A549 (cell line): ENCODE measurements at regions not wholly inside any gene's neighbourhood (a gene's known extent, or its start where the extent isn't known, plus 50 kb on each side); places are given as distances from the start of the nearest gene placed in this dataset.
"Not testable (repeated sequence)": the region's sequence is repeated elsewhere in the genome, so short reads cannot be mapped to it uniquely, and the experiment has no call there.

Experiments
- ATAC-seq, 2 experiments: fragments of 200-7000 bp in 1 of 2; fragments of >200 bp in 1 of 2; cut with Nextera tagmentation in 1 of 2; cut with Tn5 transposase in 1 of 2; 3 replicates each; pipeline versions ENCODE4 v1.8.0 to v1.9.1; 2018 to 2020; ENCODE audit warnings: mild to moderate bottlenecking in 1 of 2, moderate library complexity in 1 of 2
- CTCF ChIA-PET: fragments of 300-600 bp; sonication (Branson Sonifier 250); formaldehyde crosslinking; extraction: SDS; loops from one replicate; lab custom pipeline; 2021; ENCODE audit warnings: antibody characterized with exemption, inconsistent platforms; lab: Yijun Ruan, JAX
- POLR2A ChIA-PET: fragments of 350-600 bp; formaldehyde crosslinking; extraction: SDS; loops from one replicate; lab custom pipeline; 2021; ENCODE audit warnings: antibody characterized with exemption, inconsistent platforms; lab: Yijun Ruan, JAX
- DNase-seq, 2 experiments: peaks; one replicate each; pipeline versions ENCODE4 v3.0.0 to v3.0.0-alpha.2; 2011 to 2016; ENCODE audit warnings: low read depth in 1 of 2, low spot score in 1 of 2
- FAIRE-seq: peaks from 2 replicates; lab custom pipeline; 2011; peaks lifted over from hg19 to GRCh38; lab: Jason Lieb, UNC
- H3K27ac ChIP-seq, 2 experiments: fragments of >200 bp; sonication (Bioruptor Twin); formaldehyde crosslinking; 3 replicates each; pipeline ENCODE4 v1.5.1; 2016 to 2017
- H3K4me1 ChIP-seq: fragments of >200 bp; sonication (Bioruptor Twin); formaldehyde crosslinking; 3 replicates; pipeline ENCODE4 v1.6.1; 2016
- H3K4me2 ChIP-seq: fragments of >200 bp; sonication (Bioruptor Twin); formaldehyde crosslinking; 3 replicates; pipeline ENCODE4 v1.6.1; 2016
- H3K4me3 ChIP-seq: fragments of >200 bp; sonication (Bioruptor Twin); formaldehyde crosslinking; 3 replicates; pipeline ENCODE4 v1.5.1; 2016
- H3K9me3 ChIP-seq: fragments of >200 bp; sonication (Bioruptor Twin); formaldehyde crosslinking; 3 replicates; pipeline ENCODE4 v1.6.1; 2016
- CHD2 ChIP-seq: fragments of 150-350 bp; IDR thresholded peaks from 2 replicates; pipeline ENCODE4 v1.6.1; 2014; ENCODE audit warnings: low read length; ENCODE audit not compliant: partially characterized antibody
- CHD4 ChIP-seq: fragments of 200-600 bp; sonication (generic); IDR thresholded peaks from 2 replicates; pipeline ENCODE4 v1.6.1; 2016; ENCODE audit warnings: antibody characterized with exemption, mild to moderate bottlenecking, borderline replicate concordance
- EHMT2 ChIP-seq: fragments of 200-600 bp; sonication (generic); IDR thresholded peaks from 2 replicates; pipeline ENCODE4 v1.6.1; 2016; ENCODE audit warnings: antibody characterized with exemption, low read depth, mild to moderate bottlenecking, moderate library complexity
- FOSB ChIP-seq: fragments of 250-450 bp; sonication (Bioruptor Pico); IDR thresholded peaks from 2 replicates; pipeline ENCODE4 v1.5.0; 2020; ENCODE audit warnings: mild to moderate bottlenecking, moderate library complexity
- FOXS1 ChIP-seq: fragments of 250-450 bp; sonication (Bioruptor Pico); IDR thresholded peaks from 2 replicates; pipeline ENCODE4 v1.5.0; 2020; ENCODE audit warnings: mild to moderate bottlenecking, moderate library complexity
- GATA3 ChIP-seq: IDR thresholded peaks from 2 replicates; pipeline ENCODE4 v1.6.1; 2012; ENCODE audit warnings: borderline replicate concordance
- HDAC2 ChIP-seq: fragments of 200-600 bp; sonication (generic); IDR thresholded peaks from 2 replicates; pipeline ENCODE4 v1.6.1; 2016
- HEYL ChIP-seq: fragments of 250-450 bp; sonication (Bioruptor Pico); IDR thresholded peaks from 2 replicates; pipeline ENCODE4 v1.8.0; 2021; ENCODE audit warnings: mild to moderate bottlenecking, moderate library complexity
- HOXA7 ChIP-seq: fragments of 250-450 bp; sonication (Bioruptor Pico); IDR thresholded peaks from 2 replicates; pipeline ENCODE4 v1.5.0; 2020; ENCODE audit warnings: mild to moderate bottlenecking, moderate library complexity
- HOXB13 ChIP-seq: fragments of 250-450 bp; sonication (Bioruptor Pico); IDR thresholded peaks from 2 replicates; pipeline ENCODE4 v1.5.0; 2020; ENCODE audit warnings: low read depth, mild to moderate bottlenecking, moderate library complexity
- MAFK ChIP-seq: fragments of 450-650 bp; IDR thresholded peaks from 2 replicates; pipeline ENCODE4 v1.6.1; 2014; ENCODE audit not compliant: partially characterized antibody
- MAZ ChIP-seq: fragments of 150-350 bp; IDR thresholded peaks from 2 replicates; pipeline ENCODE4 v1.6.1; 2014; ENCODE audit warnings: antibody characterized with exemption, low read depth, low read length, borderline replicate concordance
- NPAS2 ChIP-seq: fragments of 250-450 bp; sonication (Bioruptor Pico); IDR thresholded peaks from 2 replicates; pipeline ENCODE4 v1.8.0; 2022; ENCODE audit warnings: mild to moderate bottlenecking, moderate library complexity, borderline replicate concordance
- PHF8 ChIP-seq: fragments of 200-600 bp; sonication (generic); IDR thresholded peaks from 2 replicates; pipeline ENCODE4 v1.6.1; 2016; ENCODE audit warnings: low read depth, mild to moderate bottlenecking, antibody characterized with exemption, moderate library complexity, borderline replicate concordance
- POLR2A ChIP-seq: IDR thresholded peaks from 2 replicates; pipeline ENCODE4 v1.6.1; 2012; ENCODE audit warnings: mild to moderate bottlenecking, low read length
- RCOR1 ChIP-seq: fragments of 150-350 bp; IDR thresholded peaks from 2 replicates; pipeline ENCODE4 v1.6.1; 2014; ENCODE audit warnings: antibody characterized with exemption, low read length, low read depth
- SREBF2 ChIP-seq: fragments of 450-650 bp; IDR thresholded peaks from 2 replicates; pipeline ENCODE4 v1.6.1; 2014; ENCODE audit warnings: mild to moderate bottlenecking, moderate library complexity
- TP53 ChIP-seq: fragments of 250-450 bp; sonication (Bioruptor Pico); IDR thresholded peaks from 2 replicates; pipeline ENCODE4 v1.5.0; 2021; ENCODE audit warnings: mild to moderate bottlenecking, moderate library complexity
- ZSCAN20 ChIP-seq: fragments of 250-450 bp; sonication (Bioruptor Pico); IDR thresholded peaks from 2 replicates; pipeline ENCODE4 v1.8.0; 2022; ENCODE audit warnings: mild to moderate bottlenecking, moderate library complexity
- WGBS: methylation state at CpG from one replicate; pipeline ENCODE4 v1.1.6; 2017; ENCODE audit errors: missing lambda C conversion rate; 5-methylcytosine and 5-hydroxymethylcytosine counted together
- TF ChIP-seq, protein P1 (sequence below): fragments of >200 bp; sonication (Bioruptor Twin); formaldehyde crosslinking; IDR thresholded peaks from 2 replicates; pipeline ENCODE4 v1.6.1; 2016
- TF ChIP-seq, protein P2 (sequence below): fragments of 450-650 bp; IDR thresholded peaks from 2 replicates; pipeline ENCODE4 v1.6.1; 2014; ENCODE audit warnings: antibody characterized with exemption
- TF ChIP-seq, protein P3 (sequence below): fragments of 150-350 bp; IDR thresholded peaks from 2 replicates; pipeline ENCODE4 v1.6.1; 2014; ENCODE audit warnings: low read depth, mild to moderate bottlenecking, low read length
- TF ChIP-seq, protein P4 (sequence below): fragments of 200-600 bp; sonication (generic); IDR thresholded peaks from 2 replicates; pipeline ENCODE4 v1.6.1; 2016; ENCODE audit warnings: antibody characterized with exemption, mild to moderate bottlenecking, moderate library complexity

DNA sequence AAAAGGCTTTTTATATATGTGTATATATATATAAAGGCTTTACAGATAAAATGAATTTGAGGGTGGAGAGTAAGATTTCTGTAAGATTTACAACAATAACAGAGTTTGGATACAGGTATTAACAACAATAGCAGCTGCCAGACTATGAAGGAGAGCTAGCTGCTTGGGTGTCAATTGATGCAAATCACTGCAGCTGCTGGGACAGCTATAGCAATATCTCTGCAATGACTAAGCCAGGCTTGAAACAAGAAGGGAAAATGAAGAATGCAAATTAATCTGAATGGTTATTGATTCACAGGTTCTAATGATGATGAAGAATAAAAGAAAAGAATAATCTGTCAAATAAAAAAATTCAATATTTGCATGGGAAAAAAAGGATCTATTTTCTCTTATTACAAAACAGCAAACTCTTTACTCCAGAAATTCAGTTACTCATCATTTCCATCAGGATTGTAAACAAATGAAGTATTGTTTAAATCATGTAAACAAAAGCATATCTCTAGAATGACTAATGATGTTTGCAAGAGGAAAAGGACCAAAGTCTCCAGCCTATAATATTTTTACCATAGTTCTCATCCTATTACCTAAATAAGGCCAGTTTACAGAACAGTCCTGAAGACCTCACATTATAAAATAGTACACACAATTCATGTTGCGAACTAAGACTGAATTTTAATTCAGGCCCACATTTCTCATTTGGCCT, 219.0 kb downstream of the HTR1A start (continued):
- TF ChIP-seq FOXS1 (no peak), ZSCAN20 (CRISPR knock-in tag) (no peak), GATA3 (no peak), HOXA7 (CRISPR knock-in tag) (no peak)
- TF ChIP-seq, protein P1, sequence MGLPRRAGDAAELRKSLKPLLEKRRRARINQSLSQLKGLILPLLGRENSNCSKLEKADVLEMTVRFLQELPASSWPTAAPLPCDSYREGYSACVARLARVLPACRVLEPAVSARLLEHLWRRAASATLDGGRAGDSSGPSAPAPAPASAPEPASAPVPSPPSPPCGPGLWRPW: no peak
- TF ChIP-seq, all 56 proteins: peak for 0

DNA sequence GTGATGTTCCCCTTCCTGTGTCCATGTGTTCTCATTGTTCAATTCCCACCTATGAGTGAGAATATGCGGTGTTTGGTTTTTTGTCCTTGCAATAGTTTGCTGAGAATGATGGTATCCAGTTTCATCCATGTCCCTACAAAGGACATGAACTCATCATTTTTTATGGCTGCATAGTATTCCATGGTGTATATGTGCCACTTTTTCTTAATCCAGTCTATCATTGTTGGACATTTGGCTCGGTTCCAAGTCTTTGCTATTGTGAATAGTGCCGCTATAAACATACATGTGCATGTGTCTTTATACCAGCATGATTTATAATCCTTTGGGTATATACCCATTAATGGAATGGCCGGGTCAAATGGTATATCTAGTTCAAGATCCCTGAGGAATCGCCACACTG, 229.4 kb downstream of the HTR1A start:
- H3K9me3 ChIP-seq, ATAC-seq, DNase-seq, H3K27ac ChIP-seq, H3K4me2 ChIP-seq, H3K4me3 ChIP-seq, FAIRE-seq, CTCF ChIA-PET, POLR2A ChIA-PET, H3K4me1 ChIP-seq: not testable (repeated sequence)
- 19% methylated on average over 5 of the region's 5 CpGs for whole genome bisulfite sequencing

DNA sequence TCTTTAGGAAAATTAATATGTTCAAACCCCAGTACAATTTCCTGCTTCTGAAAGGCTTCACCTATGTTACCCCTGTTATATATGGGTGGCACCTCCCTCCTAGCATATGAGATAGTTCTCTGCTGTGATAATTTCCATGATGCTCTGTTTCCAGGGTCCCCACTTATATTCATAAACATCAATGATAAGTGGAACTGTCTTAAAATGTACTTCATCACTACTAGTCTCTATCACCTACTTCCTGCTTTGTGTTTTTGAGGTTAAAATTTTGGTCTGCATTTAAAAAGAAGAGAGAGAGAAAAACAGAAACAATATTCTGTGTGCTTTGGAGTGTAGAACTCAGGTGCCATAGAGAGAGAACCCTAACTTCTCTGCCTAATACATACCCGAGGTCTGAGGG, 234.7 kb downstream of the HTR1A start:
- CTCF ChIA-PET: no interaction called here
- Histone ChIP-seq H3K4me1 (no peaks in the 10 kb centered on the region), H3K9me3 (no peaks in the 10 kb centered on the region; the same call in 2 of the 3 replicates), H3K27ac (no peak overlapping the region), H3K4me3 (no peak overlapping the region), H3K4me2 (no peak overlapping the region)
- ATAC-seq: no peak
- WGBS: 3% methylated on average over 1 of the region's 1 CpG
- DNase-seq: no peak
- no peak for TF ChIP-seq CHD4
- no peak for TF ChIP-seq RCOR1
- TF ChIP-seq NPAS2: no peak
- no peak for TF ChIP-seq CHD2
- no peak for TF ChIP-seq SREBF2
- no peak for TF ChIP-seq EHMT2
- TF ChIP-seq, protein P2, sequence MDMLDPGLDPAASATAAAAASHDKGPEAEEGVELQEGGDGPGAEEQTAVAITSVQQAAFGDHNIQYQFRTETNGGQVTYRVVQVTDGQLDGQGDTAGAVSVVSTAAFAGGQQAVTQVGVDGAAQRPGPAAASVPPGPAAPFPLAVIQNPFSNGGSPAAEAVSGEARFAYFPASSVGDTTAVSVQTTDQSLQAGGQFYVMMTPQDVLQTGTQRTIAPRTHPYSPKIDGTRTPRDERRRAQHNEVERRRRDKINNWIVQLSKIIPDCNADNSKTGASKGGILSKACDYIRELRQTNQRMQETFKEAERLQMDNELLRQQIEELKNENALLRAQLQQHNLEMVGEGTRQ: no peak
- TF ChIP-seq PHF8: no peak
- TF ChIP-seq HDAC2: no peak
- no peak for TF ChIP-seq GATA3
- no peak for TF ChIP-seq HOXB13 (CRISPR knock-in tag)
- TF ChIP-seq FOSB (CRISPR knock-in tag): no peak
- no peak for TF ChIP-seq HEYL (CRISPR knock-in tag)
- no peak for TF ChIP-seq MAFK
- no peak for TF ChIP-seq POLR2A
- TF ChIP-seq, all 56 proteins: peak for 0
- POLR2A ChIA-PET: no interaction called here
- FAIRE-seq: no peak

DNA sequence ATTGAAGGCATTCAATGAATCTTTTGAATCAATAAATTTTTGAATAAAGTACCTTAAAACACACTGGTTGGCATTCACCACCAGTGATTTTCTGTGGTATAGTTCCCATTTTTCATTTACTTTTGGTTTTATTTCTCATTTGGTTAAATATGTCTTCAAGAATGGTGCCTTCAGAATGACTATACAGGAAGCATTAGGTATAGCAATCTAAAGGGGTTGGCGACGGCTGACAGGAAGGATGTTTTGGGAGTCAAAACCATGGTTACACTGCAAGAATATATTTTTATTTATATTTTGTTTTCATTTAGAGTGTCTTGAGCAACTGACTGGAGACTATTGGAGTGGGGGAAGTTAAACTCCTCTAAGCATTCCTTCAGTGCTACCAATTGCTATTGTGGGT, 235.7 kb downstream of the HTR1A start:
- no peak overlapping the region for H3K4me3 ChIP-seq
- TF ChIP-seq CHD2 (no peak), RCOR1 (no peak), MAZ (no peak), TP53 (no peak)
- TF ChIP-seq, protein P3, sequence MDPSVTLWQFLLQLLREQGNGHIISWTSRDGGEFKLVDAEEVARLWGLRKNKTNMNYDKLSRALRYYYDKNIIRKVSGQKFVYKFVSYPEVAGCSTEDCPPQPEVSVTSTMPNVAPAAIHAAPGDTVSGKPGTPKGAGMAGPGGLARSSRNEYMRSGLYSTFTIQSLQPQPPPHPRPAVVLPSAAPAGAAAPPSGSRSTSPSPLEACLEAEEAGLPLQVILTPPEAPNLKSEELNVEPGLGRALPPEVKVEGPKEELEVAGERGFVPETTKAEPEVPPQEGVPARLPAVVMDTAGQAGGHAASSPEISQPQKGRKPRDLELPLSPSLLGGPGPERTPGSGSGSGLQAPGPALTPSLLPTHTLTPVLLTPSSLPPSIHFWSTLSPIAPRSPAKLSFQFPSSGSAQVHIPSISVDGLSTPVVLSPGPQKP: no peak
- TF ChIP-seq, protein P2: no peak
- TF ChIP-seq, protein P4, sequence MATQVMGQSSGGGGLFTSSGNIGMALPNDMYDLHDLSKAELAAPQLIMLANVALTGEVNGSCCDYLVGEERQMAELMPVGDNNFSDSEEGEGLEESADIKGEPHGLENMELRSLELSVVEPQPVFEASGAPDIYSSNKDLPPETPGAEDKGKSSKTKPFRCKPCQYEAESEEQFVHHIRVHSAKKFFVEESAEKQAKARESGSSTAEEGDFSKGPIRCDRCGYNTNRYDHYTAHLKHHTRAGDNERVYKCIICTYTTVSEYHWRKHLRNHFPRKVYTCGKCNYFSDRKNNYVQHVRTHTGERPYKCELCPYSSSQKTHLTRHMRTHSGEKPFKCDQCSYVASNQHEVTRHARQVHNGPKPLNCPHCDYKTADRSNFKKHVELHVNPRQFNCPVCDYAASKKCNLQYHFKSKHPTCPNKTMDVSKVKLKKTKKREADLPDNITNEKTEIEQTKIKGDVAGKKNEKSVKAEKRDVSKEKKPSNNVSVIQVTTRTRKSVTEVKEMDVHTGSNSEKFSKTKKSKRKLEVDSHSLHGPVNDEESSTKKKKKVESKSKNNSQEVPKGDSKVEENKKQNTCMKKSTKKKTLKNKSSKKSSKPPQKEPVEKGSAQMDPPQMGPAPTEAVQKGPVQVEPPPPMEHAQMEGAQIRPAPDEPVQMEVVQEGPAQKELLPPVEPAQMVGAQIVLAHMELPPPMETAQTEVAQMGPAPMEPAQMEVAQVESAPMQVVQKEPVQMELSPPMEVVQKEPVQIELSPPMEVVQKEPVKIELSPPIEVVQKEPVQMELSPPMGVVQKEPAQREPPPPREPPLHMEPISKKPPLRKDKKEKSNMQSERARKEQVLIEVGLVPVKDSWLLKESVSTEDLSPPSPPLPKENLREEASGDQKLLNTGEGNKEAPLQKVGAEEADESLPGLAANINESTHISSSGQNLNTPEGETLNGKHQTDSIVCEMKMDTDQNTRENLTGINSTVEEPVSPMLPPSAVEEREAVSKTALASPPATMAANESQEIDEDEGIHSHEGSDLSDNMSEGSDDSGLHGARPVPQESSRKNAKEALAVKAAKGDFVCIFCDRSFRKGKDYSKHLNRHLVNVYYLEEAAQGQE: no peak
- FAIRE-seq: no peak
- no peak overlapping the region for H3K4me2 ChIP-seq
- H3K4me1 ChIP-seq: no peaks in the 10 kb centered on the region
- no peak for ATAC-seq
- DNase-seq: no peak
- H3K9me3 ChIP-seq: no peaks in the 10 kb centered on the region
- ChIA-PET CTCF (no interaction called here), POLR2A (no interaction called here)
- WGBS: 65% methylated on average over 2 of the region's 2 CpGs
- H3K27ac ChIP-seq: no peak overlapping the region
